ENCODE measurements at regions not wholly inside any gene's neighbourhood (a gene's known extent, or its start where the extent isn't known, plus 50 kb on each side); places are given as distances from the start of the nearest gene placed in this dataset.

DNA sequence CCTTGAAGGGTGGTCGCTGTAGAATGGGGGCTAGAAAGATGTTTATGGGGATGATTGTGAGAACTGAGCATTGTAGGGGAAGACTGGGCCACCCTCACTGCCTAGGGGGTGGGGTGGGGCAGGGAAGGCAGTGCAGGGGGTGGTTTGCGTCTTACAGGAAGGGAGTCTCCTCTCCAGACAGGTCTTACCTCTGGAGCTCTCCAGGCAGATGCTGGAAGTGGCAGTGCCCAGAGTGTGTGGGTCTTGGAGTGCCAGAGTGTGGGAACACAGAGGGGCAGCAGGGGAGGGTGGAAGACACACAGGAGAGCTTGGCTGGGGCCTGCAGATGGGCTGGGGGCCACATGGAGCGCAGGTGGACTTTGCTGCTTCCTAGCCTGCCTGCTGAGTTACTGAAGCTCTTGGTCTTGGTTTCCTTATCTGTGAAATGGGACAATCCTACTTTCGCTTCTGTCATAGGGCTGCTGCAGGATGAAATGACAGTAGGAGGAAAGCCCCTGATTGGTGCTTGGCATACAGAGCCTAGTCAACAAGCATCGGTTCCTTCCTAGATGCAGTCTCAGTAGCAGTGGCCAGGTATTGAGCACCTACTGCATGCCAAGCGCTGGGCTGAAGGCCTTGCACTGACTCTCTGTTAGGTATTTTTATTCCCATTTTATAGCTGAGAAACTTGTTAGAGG lies 118.3 kb downstream of the SLC25A47 start:
- Histone ChIP-seq H2BK5ac (ENCODE audit: low read depth, low read length) (no peak overlapping the region), H3K23me2 (ENCODE audit: low read depth, low read length) (no peaks in the 10 kb centered on the region), H3K4me3 (ENCODE audit: extremely low read depth in 1 of 4, insufficient read depth in 2 of 4, low read depth in 3 of 4, low read length in 4 of 4) (no peak overlapping the region), H3K23ac (ENCODE audit: insufficient read length) (no peak overlapping the region), H3K56ac (replicated peaks; ENCODE audit: insufficient read length, low read depth, low read length) (no peak overlapping the region), H3K79me2 (ENCODE audit: control insufficient read depth in 1 of 2, insufficient read depth in 2 of 2, low read length in 2 of 2) (no peaks in the 10 kb centered on the region), H3K27me3 (replicated peaks in 1 of 4; ENCODE audit: control insufficient read depth in 3 of 4, extremely low read depth in 1 of 4, insufficient read depth in 3 of 4, low read length in 3 of 4) (no peaks in the 10 kb centered on the region), H4K91ac (replicated peaks; ENCODE audit: insufficient read length, low read length) (no peak overlapping the region), H3K4ac (replicated peaks; ENCODE audit: insufficient read length, low read depth, low read length) (no peak overlapping the region), H3K4me2 (ENCODE audit: insufficient read depth in 1 of 2, low read depth in 2 of 2, low read length in 2 of 2) (no peak overlapping the region), H2AK5ac (ENCODE audit: low read depth, low read length) (no peak overlapping the region), H3K79me1 (ENCODE audit: low read depth, low read length) (no peaks in the 10 kb centered on the region; the same call in 1 of the 2 replicates), H2BK15ac (ENCODE audit: low read length) (no peak overlapping the region), H2BK20ac (ENCODE audit: low read length) (no peak overlapping the region), H2AFZ (ENCODE audit: low read length) (no peak overlapping the region), H2BK12ac (ENCODE audit: low read depth, low read length) (no peak overlapping the region), H3K18ac (ENCODE audit: extremely low read depth, low read length) (no peak overlapping the region), H4K8ac (ENCODE audit: extremely low read depth, insufficient read depth, low read length) (no peak overlapping the region), H3K36me3 (ENCODE audit: control insufficient read depth in 2 of 4, insufficient read depth in 4 of 4, low read length in 3 of 4) (no peaks in the 10 kb centered on the region), H2BK120ac (replicated peaks; ENCODE audit: low read depth, low read length) (no peak overlapping the region), H3K4me1 (replicated peaks in 1 of 4; ENCODE audit: control insufficient read depth in 3 of 4, insufficient read depth in 4 of 4, low read length in 3 of 4) (peaks cover 0 to 6% (median 4%) of the 10 kb centered on the region in 4 experiments; a peak in 4 of 7 replicates), H3K14ac (ENCODE audit: insufficient read length) (no peak overlapping the region), H3K9ac (replicated peaks in 1 of 4; ENCODE audit: extremely low read depth in 1 of 4, low read depth in 3 of 4, low read length in 3 of 4) (no peak overlapping the region), H3K27ac (ENCODE audit: low read depth, low read length) (no peak overlapping the region), H4K5ac (ENCODE audit: insufficient read length, low read depth, low read length) (no peak overlapping the region), H4K20me1 (replicated peaks in 1 of 2; ENCODE audit: control insufficient read depth in 1 of 2, insufficient read depth in 2 of 2, low read length in 2 of 2) (peaks cover 0 to 2% of the 10 kb centered on the region in 2 experiments), H3K9me3 (ENCODE audit: insufficient read depth in 2 of 2, low read depth in 1 of 2, low read length in 1 of 2) (no peaks in the 10 kb centered on the region)
- no peak for TF ChIP-seq GABPA (IDR thresholded peaks at IDR 0.05; ENCODE audit: borderline replicate concordance, insufficient read depth, low read length)
- WGBS, 2 experiments (ENCODE audit: extremely low coverage in 1 of 2, insufficient coverage in 1 of 2, insufficient read length in 1 of 2, insufficient replicate concordance in 2 of 2, low coverage in 1 of 2, low lambda C conversion rate in 2 of 2, missing lambda C conversion rate in 1 of 2), result 82% methylated on average over 5 of the region's 6 CpGs; no CpG with 5 or more reads in 1 of the 2 experiments
- CTCF ChIA-PET (ENCODE audit: partially characterized antibody), result interaction anchor here (0.7 to 8.2 kb wide), 18 partner anchors 8 to 367 kb away, joined by 3 to 73 read pairs (median 4); no protein-coding TSS in a partner anchor
- DNase-seq (ENCODE audit: low read depth in 1 of 2, low spot score in 2 of 2) (peak in 1 of 2 experiments; percentile 31), FAIRE-seq (no peak)
- POLR2A ChIA-PET (ENCODE audit: partially characterized antibody), result no interaction called here

All from H1 (cell line).